Erythroblast (primary cell): ENCODE measurements at regions not wholly inside any gene's neighbourhood (a gene's known extent, or its start where the extent isn't known, plus 50 kb on each side); places are given as distances from the start of the nearest gene placed in this dataset.

ENCODE experiments used
- GATA1 ChIP-seq: IDR thresholded peaks from 2 replicates; pipeline ENCODE4 v1.6.1; 2011; ENCODE audit warnings: low read depth, mild to moderate bottlenecking, control low read depth, low read length, moderate library complexity
- POLR2A ChIP-seq: IDR thresholded peaks from 2 replicates; pipeline ENCODE4 v1.6.1; 2011; ENCODE audit warnings: mild to moderate bottlenecking, low read length

DNA sequence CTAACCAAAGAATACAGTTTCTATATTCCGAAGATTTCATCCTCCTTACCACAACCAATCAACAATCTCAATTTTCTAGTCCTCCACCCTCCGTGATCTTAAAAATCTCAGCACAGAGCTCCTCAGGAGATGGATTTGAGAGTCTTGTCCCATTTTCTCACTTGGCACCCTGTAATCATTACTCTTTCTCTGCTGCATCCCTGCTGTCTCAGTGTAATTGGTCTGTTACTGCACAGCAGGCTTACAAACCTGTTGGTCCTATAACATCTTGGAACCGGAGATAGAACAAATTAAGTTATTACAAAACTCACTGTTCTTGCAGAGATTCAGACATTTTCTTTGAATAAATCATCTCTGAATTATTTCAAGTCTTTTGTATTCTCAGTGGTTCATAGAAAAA lies 1227.2 kb downstream of the JRKL start:
- TF ChIP-seq POLR2A = no peak
- TF ChIP-seq GATA1 = no peak
